NCI-H2171 (cell line): ENCODE measurements at regions not wholly inside any gene's neighbourhood (a gene's known extent, or its start where the extent isn't known, plus 50 kb on each side); places are given as distances from the start of the nearest gene placed in this dataset.
"Not testable (repeated sequence)": the region's sequence is repeated elsewhere in the genome, so short reads cannot be mapped to it uniquely, and the experiment has no call there.

Experiments
- DNase-seq: peaks from one replicate; lab custom pipeline; 2025; lab: John Stamatoyannopoulos, UW

DNA sequence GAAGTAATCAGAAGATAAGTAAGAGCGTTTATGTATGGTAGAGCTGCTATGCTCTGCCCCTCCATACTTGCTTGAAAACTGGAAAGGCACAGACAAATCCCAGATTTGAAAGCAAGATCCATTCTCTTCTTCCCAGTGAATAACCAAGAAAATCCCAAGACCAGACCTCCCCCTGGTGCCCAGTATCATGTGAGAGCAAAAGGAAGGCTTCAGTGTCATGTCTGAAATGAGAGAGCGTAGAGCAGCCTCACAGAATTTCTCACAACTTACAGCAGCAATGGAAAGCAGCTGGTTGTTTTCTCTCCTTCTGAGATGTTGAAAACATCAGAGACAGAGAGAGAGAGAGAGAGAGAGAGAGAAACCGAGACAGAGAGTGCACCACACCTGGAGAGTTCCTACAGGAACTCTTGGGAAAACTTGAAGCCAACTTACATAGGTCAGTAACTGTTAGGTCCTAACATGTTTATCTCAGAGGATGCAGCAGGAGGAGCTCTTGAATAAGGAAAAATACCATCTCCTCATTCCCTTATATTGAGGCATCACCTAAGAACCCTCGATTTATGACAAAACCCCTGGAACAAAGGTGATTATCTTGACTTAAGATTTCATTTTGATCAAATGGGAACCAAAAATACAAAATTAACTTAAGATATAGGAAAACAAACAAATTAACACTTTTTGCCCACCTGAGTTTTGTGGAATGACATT is 273.3 kb downstream of the NSUN3 start:
- DNase-seq, result no peak

DNA sequence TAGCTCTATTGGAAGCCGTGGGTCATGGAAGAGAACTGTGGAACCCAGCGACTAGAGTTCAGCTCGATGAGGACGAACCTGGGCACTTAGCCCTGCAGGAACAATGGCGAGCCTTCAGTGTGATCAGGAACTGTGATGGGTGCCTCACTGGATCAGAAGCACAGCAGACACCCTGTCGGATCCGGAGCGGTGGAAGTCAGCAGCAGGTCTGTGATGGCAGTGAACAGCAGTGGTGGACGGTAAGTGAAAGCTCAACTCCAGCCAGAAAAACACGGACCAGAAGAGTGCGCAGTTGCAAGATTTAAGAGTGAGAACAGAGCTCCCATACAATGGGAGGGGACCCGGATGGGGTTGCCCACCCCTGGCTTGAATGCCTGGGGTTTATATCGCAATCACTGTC is 282.2 kb downstream of the NSUN3 start:
- no peak for DNase-seq

DNA sequence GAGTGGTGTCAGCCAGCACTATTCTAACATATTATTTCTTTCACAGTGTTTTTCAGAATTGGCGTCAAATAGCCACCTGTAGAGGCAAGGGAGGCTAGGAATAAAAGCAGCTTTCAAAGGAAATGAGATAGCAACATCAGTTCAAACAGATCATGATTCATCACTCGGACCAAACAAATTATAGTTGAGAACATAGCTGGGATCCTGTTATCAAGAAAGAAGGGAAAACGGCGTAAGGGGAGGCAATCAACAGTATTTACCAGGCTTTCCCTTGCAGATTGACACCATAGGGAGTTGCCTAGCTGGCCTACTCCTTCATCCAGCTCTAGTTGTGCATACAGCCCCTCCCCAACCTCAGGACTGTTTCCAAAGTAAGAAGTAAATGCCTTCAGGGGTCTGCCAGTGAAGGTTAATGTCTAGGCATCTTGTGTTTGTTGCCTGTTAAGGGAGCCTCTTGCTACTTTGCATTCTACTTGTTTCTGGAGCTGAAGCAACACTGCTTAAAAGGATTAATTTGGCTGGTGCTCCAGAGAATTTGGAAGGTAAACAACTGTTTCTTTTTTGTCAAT is 286.5 kb downstream of the NSUN3 start:
- no peak for DNase-seq

DNA sequence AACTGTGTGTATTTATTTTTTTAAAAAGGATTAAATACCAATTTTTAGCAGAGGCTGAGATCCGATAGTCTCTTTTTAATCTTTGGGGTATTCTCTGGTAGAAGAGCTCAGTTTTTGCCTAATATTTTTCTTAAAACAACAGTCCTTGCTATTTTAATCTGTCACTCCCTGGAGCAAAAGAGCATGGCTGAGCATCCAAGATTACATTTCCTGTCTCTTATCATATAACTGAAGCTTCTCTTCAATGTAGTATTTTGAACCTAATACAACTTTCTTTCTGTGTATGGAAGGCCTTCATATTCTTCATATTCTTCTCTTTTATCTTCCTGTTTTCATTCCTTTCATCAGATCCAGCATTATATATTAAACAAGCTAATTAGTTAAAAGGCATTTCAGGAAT is 293.7 kb downstream of the NSUN3 start:
- no peak for DNase-seq

DNA sequence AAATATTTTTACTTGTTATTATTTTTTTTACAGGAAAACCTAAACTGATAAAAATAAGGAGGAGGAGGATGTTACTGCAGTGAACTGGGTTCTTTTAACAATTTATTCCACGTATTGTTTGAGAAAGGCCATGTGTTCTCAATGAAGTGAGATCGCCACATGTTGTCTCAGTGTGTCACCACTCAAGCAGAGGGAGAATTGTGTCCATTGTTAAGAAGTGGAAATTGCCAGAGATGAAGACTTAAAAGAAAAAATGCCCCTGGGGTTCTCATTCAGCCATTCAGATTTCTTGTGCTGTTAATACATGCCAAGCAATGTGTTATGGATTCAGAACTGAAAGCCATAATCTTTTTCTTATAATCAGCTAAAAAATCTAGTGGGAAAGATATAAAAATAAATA is 297.1 kb downstream of the NSUN3 start:
- DNase-seq, result no peak

DNA sequence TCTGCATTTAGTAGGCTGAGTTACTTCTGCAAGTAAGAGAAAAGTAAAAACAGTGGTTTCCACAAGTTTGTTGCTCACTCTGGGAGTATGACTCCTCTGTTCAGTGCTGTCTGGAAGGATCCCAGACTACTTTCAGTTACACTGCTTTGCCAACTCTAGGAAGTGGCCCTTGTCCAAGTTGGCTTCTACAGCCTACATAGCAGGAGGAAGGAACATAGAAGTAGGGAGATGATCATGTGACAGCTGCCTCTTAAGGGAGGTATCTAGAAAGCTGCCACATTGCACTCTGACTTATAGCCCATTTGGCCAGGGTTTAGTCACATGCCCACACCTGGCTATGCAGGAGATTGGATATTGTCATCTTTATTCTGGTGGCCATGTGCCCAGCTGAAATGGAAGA is 298.1 kb downstream of the NSUN3 start:
- DNase-seq, result no peak

DNA sequence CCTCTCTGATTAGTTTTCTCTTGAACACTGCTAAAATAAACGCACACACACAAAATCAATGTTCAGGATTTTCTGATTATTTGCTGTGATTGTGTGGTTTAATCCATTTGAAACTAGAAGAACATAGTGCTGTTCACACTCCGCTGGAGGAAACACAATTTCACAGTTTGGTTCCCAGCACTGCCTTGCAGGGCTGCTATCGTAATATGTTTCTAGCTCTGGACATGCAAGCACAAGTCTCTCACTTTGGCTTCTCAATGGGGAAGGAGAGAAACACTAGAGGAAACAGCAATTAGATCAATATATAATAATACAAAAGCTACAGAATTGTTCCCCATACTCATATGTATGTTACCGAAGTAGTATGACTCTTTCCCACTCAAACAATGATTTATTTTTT is 299.5 kb downstream of the NSUN3 start:
- no peak for DNase-seq

DNA sequence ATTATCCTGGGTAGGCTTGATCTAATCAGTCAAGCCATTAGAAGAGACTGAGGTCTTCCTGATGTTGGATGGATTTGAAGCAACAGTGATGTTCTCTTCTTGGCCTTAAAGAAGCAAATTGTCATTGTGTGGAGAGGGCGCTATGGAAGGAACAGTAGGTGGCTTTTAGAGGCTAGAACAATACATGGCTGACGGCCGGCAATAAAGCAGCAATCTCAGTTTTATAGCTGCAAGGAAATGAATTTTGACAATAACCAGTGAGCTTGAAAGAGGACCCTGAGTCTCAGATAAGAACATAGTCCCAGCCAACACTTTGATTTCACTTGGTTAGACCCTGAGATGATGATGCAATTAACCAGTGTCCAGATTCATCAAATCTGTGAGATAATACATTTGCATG is 302.1 kb downstream of the NSUN3 start:
- no peak for DNase-seq

DNA sequence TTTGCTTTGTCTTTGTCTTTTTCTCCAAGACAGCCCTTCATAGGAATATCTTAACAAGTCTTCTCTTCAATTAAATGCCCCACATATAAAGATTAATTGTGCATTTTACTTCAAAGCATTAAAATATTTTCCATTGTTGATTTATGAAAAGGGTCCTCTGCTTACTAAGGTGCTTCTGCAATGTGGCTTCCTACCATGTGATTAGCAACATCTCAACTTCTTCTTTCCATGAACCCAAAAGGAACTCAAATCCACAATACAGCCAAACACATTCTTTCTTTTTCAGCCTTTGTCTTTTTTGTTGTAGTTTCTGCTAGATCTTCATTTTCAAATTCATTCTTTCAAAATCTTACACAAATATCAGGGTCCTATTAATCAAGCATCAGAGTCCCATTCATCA is 309.2 kb downstream of the NSUN3 start:
- no peak for DNase-seq

DNA sequence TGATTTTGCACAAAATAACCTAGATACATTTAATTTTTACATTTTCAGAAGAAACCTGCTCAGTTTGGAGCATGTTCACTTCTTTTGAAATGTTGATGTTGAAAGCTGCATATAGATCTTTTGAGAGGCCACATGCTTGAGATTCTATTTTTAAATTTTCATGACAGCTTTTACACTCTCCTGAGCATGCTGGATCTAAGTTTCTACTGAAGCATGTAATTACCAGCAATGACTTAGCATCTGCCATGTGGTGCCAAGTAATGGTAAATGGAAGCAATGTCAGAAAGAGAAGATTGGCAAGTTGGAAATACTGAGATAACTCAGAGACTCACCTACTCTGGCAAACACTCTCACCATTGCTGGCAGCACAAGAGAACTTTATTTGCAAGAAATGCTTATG is 310.6 kb downstream of the NSUN3 start:
- DNase-seq, result no peak

DNA sequence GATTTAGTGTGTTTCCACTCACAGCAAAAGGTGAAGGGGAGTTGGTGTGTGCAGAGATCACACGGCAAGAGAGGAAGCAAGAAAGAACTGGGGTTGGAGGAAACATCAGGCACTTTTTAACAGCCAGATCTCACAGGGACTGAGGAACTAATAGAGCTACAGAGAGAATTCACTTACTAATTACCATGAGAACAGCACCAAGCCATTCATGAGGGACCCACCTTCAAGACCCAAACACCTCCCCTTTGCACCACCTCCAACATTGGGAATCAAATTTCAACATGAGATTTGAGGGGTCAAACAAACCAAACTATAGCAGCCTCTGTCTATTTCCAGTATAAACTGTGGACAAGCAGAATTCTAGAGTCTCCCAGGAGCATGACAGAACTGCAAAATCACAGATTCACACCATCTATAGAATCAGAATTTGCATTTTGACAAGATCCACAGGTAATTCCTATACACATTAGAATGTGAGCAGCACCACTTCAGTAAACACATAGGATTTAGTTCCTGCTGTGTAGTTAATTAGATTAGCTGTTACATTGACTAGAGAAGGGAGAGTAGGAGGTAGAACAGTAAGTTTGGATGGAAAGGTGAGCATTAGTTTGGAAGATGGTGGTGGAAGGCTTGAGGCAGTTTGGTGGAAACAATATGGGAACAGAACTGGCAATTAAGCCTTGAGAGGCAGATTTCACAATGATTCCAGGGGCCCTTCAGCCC is 311.7 kb downstream of the NSUN3 start:
- DNase-seq, result no peak

DNA sequence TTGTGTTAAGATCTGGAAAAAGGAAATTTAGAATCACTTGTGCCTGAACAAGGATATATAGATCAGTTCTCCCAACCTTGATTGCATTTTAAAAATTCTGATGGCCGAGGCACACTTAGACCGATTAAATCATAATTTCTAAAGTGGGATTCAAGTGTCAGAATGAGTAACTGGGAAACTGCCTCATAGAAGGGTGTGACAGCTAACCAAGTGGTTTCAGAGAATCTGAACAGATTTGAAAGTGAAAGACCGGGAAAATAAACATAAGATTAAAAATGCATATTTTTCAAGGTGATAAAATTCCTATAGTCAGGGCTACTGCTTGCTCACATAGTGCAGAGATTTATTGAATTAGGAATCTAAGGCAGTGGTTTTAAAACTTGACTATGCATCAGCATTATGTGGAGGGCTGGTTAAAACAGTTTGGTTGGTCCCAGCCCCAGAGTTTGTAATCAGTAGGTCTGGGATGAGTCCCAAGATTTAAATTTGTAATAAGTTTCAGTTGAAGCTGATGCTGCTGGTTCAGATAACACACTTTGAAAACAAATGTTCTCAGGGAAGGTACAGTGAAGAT is 314.3 kb downstream of the NSUN3 start:
- DNase-seq, result not testable (repeated sequence)

DNA sequence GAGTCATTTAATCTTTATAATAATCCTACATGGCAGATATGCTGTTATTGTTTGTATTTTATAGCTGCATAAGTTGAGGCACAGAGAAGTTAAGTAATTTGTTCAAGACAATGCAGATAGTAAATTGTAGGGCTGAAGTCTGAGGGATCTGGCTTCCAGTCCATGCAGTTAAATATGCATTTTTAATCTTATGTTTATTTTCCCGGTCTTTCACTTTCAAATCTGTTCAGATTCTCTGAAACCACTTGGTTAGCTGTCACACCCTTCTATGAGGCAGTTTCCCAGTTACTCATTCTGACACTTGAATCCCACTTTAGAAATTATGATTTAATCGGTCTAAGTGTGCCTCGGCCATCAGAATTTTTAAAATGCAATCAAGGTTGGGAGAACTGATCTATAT is 315.0 kb downstream of the NSUN3 start:
- not testable (repeated sequence) for DNase-seq

DNA sequence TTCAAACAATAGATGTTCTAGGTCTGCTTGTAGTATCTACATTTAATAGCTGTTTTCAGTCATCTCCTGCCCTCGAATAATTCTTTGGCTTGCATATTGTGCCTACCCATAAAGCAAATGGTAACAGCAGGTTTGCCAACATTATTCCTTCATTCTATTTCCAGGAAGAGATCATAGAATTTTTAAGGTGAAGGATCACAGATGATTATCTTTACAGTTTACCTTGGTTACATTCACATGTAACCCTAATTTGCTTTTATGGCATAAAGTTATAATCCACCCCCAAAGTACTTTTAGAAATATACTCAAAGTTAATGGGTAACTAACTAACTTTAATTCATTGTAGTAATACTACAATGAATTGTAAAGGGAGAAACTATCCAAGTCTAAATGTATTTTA is 315.5 kb downstream of the NSUN3 start:
- no peak for DNase-seq

DNA sequence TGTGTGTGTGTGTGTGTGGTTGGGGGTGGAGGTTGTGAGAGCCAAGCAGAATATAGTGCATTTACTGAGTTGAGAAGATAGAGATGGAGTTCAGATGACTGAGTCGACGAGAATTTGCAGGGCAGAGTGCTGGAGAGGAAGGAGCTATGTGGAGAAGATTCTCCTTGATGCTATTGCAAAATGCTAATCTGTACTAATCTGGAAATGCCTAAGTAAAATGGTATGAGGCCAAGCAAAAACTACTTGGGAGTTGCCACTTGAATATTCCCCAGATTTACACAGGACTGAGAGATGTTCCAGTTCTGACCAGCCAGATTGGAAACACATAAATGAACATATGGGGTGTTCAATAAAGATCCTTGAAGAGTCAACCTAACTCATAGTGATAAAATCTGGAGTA is 316.4 kb downstream of the NSUN3 start:
- no peak for DNase-seq

DNA sequence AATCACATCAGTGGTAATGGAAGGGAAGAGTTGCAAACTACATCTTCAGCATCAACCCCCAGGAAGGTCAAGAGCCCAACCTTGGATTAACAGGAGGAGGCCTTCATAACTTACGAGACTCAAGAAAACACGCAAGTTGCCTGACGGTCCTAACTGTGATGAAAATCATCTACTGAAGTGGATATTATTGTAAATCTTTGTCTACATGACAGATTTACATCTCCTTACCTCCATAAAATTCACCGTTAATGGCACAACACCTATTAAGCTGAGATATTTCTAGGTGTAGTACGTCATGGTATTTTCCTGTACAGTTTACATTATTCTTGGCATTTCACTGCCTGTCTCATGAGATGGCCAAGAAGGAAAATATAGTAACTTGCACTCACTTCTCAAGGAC is 332.0 kb downstream of the NSUN3 start:
- DNase-seq, result no peak

DNA sequence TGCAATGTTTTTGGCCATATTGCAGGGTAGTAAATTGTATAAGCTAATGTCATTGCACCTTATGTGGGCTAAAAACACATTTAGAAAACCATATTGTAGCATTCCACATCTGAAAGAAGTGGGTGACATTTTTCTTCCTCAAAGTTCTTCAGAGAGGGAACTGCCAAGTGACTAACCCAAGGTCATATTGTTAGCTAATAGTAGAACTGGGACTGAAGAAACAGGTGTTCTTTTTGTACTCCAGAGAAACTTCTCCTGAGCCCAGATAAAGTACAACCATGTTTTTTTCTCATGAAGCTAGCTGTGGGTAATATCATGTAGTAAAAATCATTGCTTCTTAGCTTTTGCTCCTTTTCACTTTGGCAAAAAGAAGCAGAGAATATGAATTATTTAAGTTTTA is 333.0 kb downstream of the NSUN3 start:
- no peak for DNase-seq

DNA sequence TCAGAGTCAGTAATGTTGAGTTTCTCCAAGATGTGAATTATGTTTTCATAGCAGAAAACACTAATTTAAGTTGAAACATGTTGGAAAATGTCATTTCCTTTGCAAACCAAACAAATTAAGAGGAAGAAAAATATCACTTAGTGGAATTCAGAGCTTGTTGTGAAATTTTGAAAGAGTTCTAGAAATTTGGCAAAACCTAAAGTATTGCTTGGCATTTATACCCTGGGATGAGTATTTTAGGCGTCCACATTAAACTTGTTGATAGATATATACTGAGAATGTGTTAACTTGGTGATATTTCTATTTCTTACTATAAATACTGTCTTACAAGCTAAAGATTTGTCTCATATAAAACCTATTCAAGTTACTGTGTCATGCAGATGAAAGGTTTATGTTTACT is 335.2 kb downstream of the NSUN3 start:
- DNase-seq, result no peak

DNA sequence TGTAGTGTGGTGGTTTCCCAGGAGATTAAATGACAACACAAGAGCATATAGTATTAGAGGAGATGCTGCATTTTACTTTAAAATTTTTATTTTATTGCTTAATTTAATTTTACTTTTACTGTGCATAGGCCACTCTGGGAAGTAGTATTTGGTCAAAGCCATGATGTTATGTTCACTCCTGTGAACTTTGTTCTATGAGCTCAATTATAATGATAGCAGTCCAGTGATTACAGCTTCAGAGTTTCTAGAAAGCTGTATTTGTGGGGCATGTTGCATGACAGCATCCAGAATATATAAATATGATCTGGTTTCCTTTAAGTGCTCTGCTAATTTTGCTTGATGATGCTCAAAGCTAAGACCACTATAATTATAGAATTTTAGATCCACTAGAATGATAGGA is 338.6 kb downstream of the NSUN3 start:
- no peak for DNase-seq

DNA sequence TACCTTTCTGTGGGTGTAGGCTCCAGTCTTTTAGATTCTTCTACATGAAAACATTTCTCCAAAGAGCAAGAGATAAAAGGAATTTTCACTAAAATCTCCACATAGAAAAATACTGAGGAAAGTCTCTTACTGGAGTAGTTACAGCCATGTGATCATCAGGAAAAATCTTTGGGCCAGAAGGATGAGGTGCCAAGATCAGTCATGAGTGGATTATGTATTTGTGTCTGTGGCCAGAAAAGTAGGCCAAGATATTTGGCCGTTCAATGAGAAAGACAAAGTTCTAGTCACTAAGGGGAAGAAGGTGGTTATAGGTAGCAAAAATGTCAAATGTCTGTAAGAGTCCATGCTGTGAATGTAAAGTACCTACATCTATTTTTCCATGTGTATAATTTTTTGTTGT is 339.3 kb downstream of the NSUN3 start:
- DNase-seq, result no peak

DNA sequence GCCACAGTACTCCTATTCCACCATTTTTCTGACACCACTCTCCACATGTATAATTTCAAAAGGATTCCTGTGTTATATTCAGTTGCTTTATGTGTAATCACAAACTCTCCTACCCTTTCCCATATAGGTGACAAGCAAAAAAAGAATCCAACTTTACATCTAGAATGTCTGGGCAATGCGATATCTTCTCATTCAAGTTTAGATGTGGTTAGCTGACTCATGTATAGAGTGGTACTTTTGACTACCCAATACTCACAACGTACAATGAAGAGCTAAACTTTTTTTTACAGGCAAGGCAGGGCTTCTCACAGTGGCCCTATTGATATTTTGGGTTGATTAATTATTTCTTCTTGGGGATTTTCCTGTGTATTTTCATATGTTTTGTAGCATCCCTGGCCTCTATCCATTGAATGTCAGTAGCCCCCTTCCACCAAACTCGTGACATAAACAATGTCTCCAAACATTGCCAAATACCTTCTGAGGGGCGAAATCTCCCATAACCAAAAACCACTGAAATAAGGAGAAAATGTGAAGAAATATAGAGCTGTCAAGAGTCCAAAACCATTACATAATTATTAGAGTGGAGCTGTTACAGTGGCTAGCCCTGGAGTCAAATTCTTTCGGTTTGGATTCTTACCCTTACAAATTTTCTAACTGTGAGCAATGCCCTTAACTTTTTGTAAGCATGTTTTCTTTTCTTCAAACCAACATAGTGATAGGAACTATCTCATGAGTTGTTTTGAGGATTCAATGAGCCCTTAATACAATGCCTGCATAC is 342.6 kb downstream of the NSUN3 start:
- no peak for DNase-seq

DNA sequence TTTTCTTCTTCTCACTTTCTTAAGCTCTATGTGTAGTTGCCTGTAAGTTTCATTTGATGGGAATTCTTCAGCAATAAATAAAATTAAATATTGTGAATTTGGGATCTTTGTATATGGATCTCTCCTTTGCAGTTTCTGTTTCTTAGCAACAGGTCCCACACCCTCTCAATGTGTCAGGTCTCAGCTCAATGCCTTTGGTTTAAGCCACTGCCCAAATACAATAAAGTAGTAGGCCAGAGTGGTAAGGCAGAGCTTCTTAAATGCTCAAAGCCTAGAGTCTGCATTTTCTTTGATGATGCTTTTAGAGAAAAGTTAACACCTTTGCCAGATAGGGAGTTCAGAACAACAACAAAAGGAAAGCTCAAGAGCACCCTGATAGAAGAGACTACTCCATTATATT is 343.7 kb downstream of the NSUN3 start:
- no peak for DNase-seq
